PFSK-1 (cell line): ENCODE measurements at regions not wholly inside any gene's neighbourhood (a gene's known extent, or its start where the extent isn't known, plus 50 kb on each side); places are given as distances from the start of the nearest gene placed in this dataset.

Source experiments
- FOXP2 ChIP-seq: optimal IDR thresholded peaks from 2 replicates; pipeline ENCODE3; 2011; ENCODE audit warnings: borderline replicate concordance, control low read depth, inconsistent platforms; ENCODE audit not compliant: insufficient read depth; ENCODE audit errors: extremely low read length, extremely low read depth
- POLR2AphosphoS5 ChIP-seq: IDR thresholded peaks from 2 replicates; pipeline ENCODE4 v1.6.1; 2012; ENCODE audit warnings: low read depth, mild to moderate bottlenecking, control low read depth, low read length, moderate library complexity
- SIN3A ChIP-seq: IDR thresholded peaks from 2 replicates; pipeline ENCODE4 v1.6.1; 2012; ENCODE audit warnings: mild to moderate bottlenecking, low read length, moderate library complexity, borderline replicate concordance; ENCODE audit not compliant: insufficient read depth
- TAF1 ChIP-seq: IDR thresholded peaks from 2 replicates; pipeline ENCODE4 v1.6.1; 2012; ENCODE audit warnings: low read length, control low read depth, borderline replicate concordance; ENCODE audit not compliant: insufficient read depth
- TF ChIP-seq, protein P1 (sequence below), 2 experiments: IDR thresholded peaks; 2 replicates each; pipeline versions ENCODE4 v1.6.1 to v1.8.0; 2011 to 2012; ENCODE audit warnings: low read depth in 2 of 2, low read length in 2 of 2, control low read depth in 1 of 2, inconsistent platforms in 1 of 2, mild to moderate bottlenecking in 1 of 2, moderate library complexity in 1 of 2; ENCODE audit not compliant: insufficient read depth in 1 of 2

DNA sequence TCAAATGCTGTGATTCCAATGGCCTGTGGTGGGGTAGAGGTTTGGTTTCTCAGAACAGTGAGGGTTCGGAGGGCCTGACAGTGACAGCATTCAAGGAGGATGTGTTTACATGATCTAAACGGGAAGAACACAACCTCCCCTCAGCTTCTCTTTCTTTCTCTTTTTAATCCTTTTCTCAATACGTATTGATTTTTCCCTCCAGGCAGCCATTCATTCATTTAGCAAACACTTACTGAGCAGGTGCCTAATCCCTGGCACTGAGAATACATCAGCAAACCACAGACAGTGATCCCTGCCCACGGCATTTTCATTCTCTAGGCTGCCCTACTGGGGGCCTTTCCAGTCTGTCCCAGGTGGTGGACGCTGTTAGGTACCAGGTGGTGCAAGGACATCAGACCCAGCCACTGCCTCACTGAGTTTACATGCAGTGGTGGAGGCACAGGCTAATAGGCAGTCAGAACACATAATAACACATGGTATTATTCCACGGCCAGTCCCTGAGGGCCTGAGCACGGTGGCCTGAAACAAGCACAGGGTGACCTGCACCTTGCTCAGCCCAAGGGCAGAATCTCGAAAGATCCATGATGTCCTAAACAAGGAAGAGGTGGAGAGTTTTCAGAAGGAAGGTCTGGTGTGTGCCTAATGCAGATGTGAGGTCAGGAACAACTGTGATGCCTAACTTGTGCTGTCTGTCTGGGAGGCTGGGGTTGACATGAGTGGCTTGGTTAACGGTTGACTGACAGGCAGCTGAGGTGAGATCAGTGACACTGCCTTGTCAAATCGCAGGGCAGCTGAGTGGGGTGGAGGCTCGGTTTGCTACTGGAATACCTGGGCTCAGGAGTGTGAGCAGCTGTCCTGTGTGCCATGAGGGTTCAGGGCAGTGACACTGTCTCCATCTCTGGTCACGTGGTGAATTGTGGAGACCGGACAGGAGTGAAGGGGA lies 785.5 kb upstream of the HS6ST1 start:
- TF ChIP-seq FOXP2 (no peak), SIN3A (no peak), POLR2AphosphoS5 (no peak), TAF1 (no peak)
- TF ChIP-seq, protein P1, sequence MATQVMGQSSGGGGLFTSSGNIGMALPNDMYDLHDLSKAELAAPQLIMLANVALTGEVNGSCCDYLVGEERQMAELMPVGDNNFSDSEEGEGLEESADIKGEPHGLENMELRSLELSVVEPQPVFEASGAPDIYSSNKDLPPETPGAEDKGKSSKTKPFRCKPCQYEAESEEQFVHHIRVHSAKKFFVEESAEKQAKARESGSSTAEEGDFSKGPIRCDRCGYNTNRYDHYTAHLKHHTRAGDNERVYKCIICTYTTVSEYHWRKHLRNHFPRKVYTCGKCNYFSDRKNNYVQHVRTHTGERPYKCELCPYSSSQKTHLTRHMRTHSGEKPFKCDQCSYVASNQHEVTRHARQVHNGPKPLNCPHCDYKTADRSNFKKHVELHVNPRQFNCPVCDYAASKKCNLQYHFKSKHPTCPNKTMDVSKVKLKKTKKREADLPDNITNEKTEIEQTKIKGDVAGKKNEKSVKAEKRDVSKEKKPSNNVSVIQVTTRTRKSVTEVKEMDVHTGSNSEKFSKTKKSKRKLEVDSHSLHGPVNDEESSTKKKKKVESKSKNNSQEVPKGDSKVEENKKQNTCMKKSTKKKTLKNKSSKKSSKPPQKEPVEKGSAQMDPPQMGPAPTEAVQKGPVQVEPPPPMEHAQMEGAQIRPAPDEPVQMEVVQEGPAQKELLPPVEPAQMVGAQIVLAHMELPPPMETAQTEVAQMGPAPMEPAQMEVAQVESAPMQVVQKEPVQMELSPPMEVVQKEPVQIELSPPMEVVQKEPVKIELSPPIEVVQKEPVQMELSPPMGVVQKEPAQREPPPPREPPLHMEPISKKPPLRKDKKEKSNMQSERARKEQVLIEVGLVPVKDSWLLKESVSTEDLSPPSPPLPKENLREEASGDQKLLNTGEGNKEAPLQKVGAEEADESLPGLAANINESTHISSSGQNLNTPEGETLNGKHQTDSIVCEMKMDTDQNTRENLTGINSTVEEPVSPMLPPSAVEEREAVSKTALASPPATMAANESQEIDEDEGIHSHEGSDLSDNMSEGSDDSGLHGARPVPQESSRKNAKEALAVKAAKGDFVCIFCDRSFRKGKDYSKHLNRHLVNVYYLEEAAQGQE (IDR thresholded peaks at IDR 0.05; ENCODE audit: insufficient read depth in 1 of 2, low read depth in 2 of 2, low read length in 2 of 2), result no peak

DNA sequence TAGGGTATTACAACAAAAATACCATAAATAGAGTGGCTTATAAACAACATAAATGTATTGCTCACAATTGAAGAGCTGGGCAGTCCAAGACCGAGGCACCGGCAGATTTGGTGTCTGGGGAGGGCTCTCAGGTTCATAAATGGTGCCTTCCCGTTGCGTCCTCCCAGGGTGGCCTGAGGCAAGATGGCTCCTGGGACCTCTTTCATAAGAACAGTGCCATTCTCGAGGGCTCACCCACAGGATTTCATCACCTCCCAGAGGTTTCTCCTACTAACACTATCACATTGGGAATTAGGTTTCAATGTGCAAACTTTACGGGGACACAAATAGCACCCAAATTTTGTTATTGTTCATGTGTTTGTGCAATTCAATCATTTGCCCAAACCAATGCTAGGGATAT lies 793.5 kb upstream of the HS6ST1 start:
- TF ChIP-seq, protein P1 (IDR thresholded peaks at IDR 0.05; ENCODE audit: insufficient read depth in 1 of 2, low read depth in 2 of 2, low read length in 2 of 2), result no peak
- TF ChIP-seq TAF1 (no peak), POLR2AphosphoS5 (no peak), FOXP2 (no peak), SIN3A (no peak)

DNA sequence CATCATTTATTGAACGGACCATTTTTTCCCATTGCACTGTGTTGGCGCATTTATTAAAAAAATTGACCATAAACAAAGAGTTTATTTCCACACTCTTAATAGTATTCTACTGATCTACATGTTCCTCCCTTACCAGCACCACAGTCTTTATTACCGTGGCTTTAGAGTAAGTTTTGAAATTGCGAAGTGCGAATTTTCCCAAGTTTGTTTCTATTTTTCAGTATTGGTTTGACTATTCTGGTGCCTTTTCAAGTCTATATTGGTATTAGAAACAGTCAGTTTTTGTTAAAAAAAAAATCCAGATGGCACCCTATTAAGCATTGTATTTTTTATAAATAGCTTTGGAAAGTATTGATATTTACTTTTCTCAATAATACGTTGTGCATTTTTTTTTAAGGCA lies 795.1 kb upstream of the HS6ST1 start:
- no peak for TF ChIP-seq FOXP2
- no peak for TF ChIP-seq SIN3A
- TF ChIP-seq POLR2AphosphoS5, result no peak
- TF ChIP-seq TAF1, result no peak
- TF ChIP-seq, protein P1 (IDR thresholded peaks at IDR 0.05; ENCODE audit: insufficient read depth in 1 of 2, low read depth in 2 of 2, low read length in 2 of 2), result no peak

DNA sequence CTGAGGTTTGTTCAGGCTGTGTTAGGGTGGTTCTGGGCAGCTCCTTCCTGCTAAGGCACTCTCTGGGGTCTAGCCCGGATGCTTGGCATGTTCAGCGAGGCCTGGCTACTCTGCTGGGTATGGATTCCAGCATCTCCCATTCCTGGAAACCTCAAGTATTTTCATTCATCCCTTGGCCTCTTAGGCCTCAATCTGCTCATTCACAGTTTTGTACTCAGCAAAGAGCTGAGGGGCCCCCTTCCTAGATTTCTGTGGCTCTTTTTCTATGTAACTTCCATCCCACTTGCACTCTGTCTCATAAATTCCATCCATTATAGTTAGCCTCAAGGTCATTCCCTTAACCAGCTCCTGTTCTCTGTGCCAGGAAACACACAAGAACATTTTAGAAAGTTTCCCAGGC lies 798.8 kb upstream of the HS6ST1 start:
- no peak for TF ChIP-seq FOXP2
- no peak for TF ChIP-seq SIN3A
- TF ChIP-seq POLR2AphosphoS5, result no peak
- TF ChIP-seq TAF1, result no peak
- TF ChIP-seq, protein P1 (IDR thresholded peaks at IDR 0.05; ENCODE audit: insufficient read depth in 1 of 2, low read depth in 2 of 2, low read length in 2 of 2), result no peak
